ENCODE measurements at regions not wholly inside any gene's neighbourhood (a gene's known extent, or its start where the extent isn't known, plus 50 kb on each side); places are given as distances from the start of the nearest gene placed in this dataset.

- no peak overlapping the region for H3K9ac ChIP-seq (ENCODE audit: low read length)
- no peak overlapping the region for H2AFZ ChIP-seq (ENCODE audit: low read length)
- no peaks in the 10 kb centered on the region for H4K20me1 ChIP-seq (ENCODE audit: insufficient read depth, low read depth, low read length)
- peak overlapping the region; percentile 1 for H3K4me2 ChIP-seq (ENCODE audit: low read depth, low read length, poor library complexity, severe bottlenecking)
- H3K9me3 ChIP-seq (ENCODE audit: low read length), result no peaks in the 10 kb centered on the region
- peaks cover 26% of the 10 kb centered on the region for H3K4me1 ChIP-seq (ENCODE audit: low read length)
- H3K27me3 ChIP-seq (ENCODE audit: low read length), result no peaks in the 10 kb centered on the region
- no peaks in the 10 kb centered on the region for H3K79me2 ChIP-seq (ENCODE audit: low read length)
- no peaks in the 10 kb centered on the region for H3K9me2 ChIP-seq (replicated peaks; ENCODE audit: insufficient read depth, low read length)
- no peaks in the 10 kb centered on the region for H3K36me3 ChIP-seq (ENCODE audit: insufficient read depth, low read length)
- H3K27ac ChIP-seq (ENCODE audit: low read length), result no peak overlapping the region
- H3K4me3 ChIP-seq (ENCODE audit: low read length), result no peak overlapping the region
- no peak for DNase-seq
These were observed 89.3 kb downstream of the IRF8 start for GRCh38 chr16:85988306-85988705.

- Histone ChIP-seq H3K27ac (ENCODE audit: low read length) (no peak overlapping the region), H3K9me2 (replicated peaks; ENCODE audit: insufficient read depth, low read length) (no peaks in the 10 kb centered on the region), H3K4me1 (ENCODE audit: low read length) (peaks cover 26% of the 10 kb centered on the region), H3K9ac (ENCODE audit: low read length) (no peak overlapping the region), H3K79me2 (ENCODE audit: low read length) (no peaks in the 10 kb centered on the region), H2AFZ (ENCODE audit: low read length) (no peak overlapping the region), H3K9me3 (ENCODE audit: low read length) (no peaks in the 10 kb centered on the region), H3K4me3 (ENCODE audit: low read length) (no peak overlapping the region), H3K36me3 (ENCODE audit: insufficient read depth, low read length) (no peaks in the 10 kb centered on the region), H4K20me1 (ENCODE audit: insufficient read depth, low read depth, low read length) (no peaks in the 10 kb centered on the region), H3K4me2 (ENCODE audit: low read depth, low read length, poor library complexity, severe bottlenecking) (peak overlapping the region; percentile 1), H3K27me3 (ENCODE audit: low read length) (no peaks in the 10 kb centered on the region)
- no peak for DNase-seq
These were observed 89.9 kb downstream of the IRF8 start for GRCh38 chr16:85988723-85989313.

DNA sequence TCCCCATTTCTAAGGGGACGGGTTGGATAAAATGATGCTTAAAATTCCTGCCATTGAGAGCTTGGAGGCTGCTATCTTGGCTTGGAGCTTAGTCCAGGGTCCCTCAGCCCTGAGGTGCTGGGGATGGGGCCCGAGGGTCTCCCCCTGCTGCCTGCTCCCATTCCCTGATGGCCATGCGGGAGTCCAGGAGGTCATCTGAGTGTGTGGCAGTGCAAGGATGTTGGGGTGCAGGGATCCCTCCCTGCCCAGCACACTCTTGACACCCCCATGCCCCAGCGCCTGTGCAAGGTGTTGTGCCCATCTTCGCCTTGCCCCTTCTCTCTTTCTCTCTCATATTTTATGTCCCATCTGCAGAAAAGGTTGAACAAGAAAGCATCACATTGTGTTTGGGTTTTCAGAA, 90.4 kb downstream of the IRF8 start:
- Histone ChIP-seq H3K9me2 (replicated peaks; ENCODE audit: insufficient read depth, low read length) (no peaks in the 10 kb centered on the region), H3K4me1 (ENCODE audit: low read length) (peaks cover 26% of the 10 kb centered on the region), H2AFZ (ENCODE audit: low read length) (no peak overlapping the region), H3K27ac (ENCODE audit: low read length) (no peak overlapping the region), H3K9ac (ENCODE audit: low read length) (no peak overlapping the region), H3K36me3 (ENCODE audit: insufficient read depth, low read length) (no peaks in the 10 kb centered on the region), H3K9me3 (ENCODE audit: low read length) (no peaks in the 10 kb centered on the region), H3K4me2 (ENCODE audit: low read depth, low read length, poor library complexity, severe bottlenecking) (no peak overlapping the region), H3K4me3 (ENCODE audit: low read length) (no peak overlapping the region), H3K27me3 (ENCODE audit: low read length) (no peaks in the 10 kb centered on the region), H4K20me1 (ENCODE audit: insufficient read depth, low read depth, low read length) (no peaks in the 10 kb centered on the region), H3K79me2 (ENCODE audit: low read length) (no peaks in the 10 kb centered on the region)
- DNase-seq, result no peak

DNA sequence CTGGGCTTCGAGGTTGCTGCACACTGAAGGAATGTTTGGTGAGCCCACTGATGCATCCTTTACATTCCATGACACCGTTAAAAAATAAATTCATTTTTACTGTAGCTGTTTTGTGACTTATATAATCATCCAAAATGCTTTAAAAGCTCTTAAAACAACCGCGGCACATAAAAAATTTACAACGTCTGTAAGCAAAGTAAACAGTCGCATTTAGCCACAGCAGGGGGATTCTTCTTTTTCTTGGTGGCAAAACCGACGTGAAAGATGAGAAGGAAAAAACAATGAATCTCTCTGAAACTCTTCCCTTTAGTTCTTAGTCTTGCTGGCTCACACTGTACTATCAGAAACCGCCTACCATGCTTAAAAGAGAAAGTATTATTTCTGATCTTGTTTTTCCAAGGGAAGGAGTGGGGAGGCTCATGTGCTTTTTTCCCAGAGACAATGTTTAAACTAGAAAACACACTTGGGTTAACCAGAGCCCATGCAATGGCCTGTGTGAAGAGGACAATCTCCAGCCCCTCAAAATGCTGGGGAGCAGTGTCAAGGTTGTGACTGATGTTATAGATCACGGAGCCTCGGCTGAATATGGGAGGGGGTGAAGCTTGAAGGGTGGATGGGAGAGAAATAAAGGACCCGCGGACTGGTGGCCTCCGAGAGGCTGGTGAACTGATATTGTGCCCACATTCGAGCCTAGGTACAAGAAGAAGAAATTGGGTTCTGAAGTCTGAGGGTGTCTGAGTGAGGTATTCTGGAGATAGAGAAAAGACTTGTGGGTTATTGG, 91.1 kb downstream of the IRF8 start:
- Histone ChIP-seq H3K9me3 (ENCODE audit: low read length) (no peaks in the 10 kb centered on the region), H3K9me2 (replicated peaks; ENCODE audit: insufficient read depth, low read length) (no peaks in the 10 kb centered on the region), H3K4me2 (ENCODE audit: low read depth, low read length, poor library complexity, severe bottlenecking) (no peak overlapping the region), H4K20me1 (ENCODE audit: insufficient read depth, low read depth, low read length) (no peaks in the 10 kb centered on the region), H2AFZ (ENCODE audit: low read length) (no peak overlapping the region), H3K4me3 (ENCODE audit: low read length) (no peak overlapping the region), H3K27me3 (ENCODE audit: low read length) (no peaks in the 10 kb centered on the region), H3K36me3 (ENCODE audit: insufficient read depth, low read length) (no peaks in the 10 kb centered on the region), H3K9ac (ENCODE audit: low read length) (no peak overlapping the region), H3K79me2 (ENCODE audit: low read length) (no peaks in the 10 kb centered on the region), H3K27ac (ENCODE audit: low read length) (no peak overlapping the region), H3K4me1 (ENCODE audit: low read length) (peaks cover 33% of the 10 kb centered on the region)
- no peak for DNase-seq

DNA sequence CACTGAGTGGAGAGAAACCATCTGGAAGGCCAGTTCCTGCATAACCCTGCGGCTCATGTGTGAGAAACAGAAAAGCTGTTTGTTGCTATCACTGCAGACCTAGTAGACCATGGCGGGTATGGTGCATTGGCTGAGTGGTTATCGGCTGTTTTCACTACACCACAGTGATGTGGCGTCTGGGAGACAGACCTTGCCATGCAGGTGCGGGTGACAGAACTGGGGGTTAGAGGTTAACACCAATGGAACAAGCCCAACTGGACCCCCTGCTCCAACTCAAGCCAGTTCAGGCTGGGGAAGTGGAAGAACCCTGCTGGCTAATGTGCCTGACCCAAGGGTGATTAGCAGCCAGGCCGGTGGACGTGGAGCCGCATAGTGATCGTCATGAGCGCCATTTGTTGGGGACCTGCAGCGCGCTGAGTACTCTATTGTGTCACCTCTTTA, 91.9 kb downstream of the IRF8 start:
- H3K4me2 ChIP-seq (ENCODE audit: low read depth, low read length, poor library complexity, severe bottlenecking), result no peak overlapping the region
- H4K20me1 ChIP-seq (ENCODE audit: insufficient read depth, low read depth, low read length), result no peaks in the 10 kb centered on the region
- no peak overlapping the region for H3K4me3 ChIP-seq (ENCODE audit: low read length)
- no peaks in the 10 kb centered on the region for H3K36me3 ChIP-seq (ENCODE audit: insufficient read depth, low read length)
- no peaks in the 10 kb centered on the region for H3K9me3 ChIP-seq (ENCODE audit: low read length)
- H3K4me1 ChIP-seq (ENCODE audit: low read length), result peaks cover 41% of the 10 kb centered on the region
- no peak for DNase-seq
- no peaks in the 10 kb centered on the region for H3K79me2 ChIP-seq (ENCODE audit: low read length)
- H3K9me2 ChIP-seq (replicated peaks; ENCODE audit: insufficient read depth, low read length), result no peaks in the 10 kb centered on the region
- no peak overlapping the region for H3K27ac ChIP-seq (ENCODE audit: low read length)
- no peak overlapping the region for H3K9ac ChIP-seq (ENCODE audit: low read length)
- H3K27me3 ChIP-seq (ENCODE audit: low read length), result no peaks in the 10 kb centered on the region; the same call in 1 of the 2 replicates
- H2AFZ ChIP-seq (ENCODE audit: low read length), result no peak overlapping the region

DNA sequence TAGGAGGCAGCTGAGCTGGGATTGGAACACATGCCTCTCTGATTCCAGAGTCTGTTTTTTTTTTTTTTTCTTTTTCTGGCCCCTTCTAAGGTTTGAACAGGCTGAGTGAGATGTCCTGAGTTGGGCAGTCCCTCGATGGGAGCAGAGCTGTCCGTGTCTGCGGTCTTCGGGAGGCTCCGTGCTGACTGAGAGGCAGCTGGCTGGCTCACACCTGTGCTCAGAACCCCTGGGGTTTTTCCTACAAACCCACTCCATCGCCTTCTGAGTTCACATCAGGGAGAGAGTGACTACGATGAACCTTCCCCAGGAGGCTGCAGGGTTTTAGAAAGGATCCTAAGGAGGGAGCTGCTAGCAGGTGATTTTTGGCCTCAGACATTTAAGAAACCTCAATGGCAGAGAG, 92.5 kb downstream of the IRF8 start:
- Histone ChIP-seq H3K27me3 (ENCODE audit: low read length) (no peaks in the 10 kb centered on the region; the same call in 1 of the 2 replicates), H3K36me3 (ENCODE audit: insufficient read depth, low read length) (no peaks in the 10 kb centered on the region), H3K4me3 (ENCODE audit: low read length) (no peak overlapping the region), H3K9me2 (replicated peaks; ENCODE audit: insufficient read depth, low read length) (no peaks in the 10 kb centered on the region), H3K79me2 (ENCODE audit: low read length) (no peaks in the 10 kb centered on the region), H2AFZ (ENCODE audit: low read length) (no peak overlapping the region), H3K4me2 (ENCODE audit: low read depth, low read length, poor library complexity, severe bottlenecking) (no peak overlapping the region), H4K20me1 (ENCODE audit: insufficient read depth, low read depth, low read length) (no peaks in the 10 kb centered on the region), H3K9me3 (ENCODE audit: low read length) (no peaks in the 10 kb centered on the region), H3K9ac (ENCODE audit: low read length) (no peak overlapping the region), H3K4me1 (ENCODE audit: low read length) (peaks cover 43% of the 10 kb centered on the region), H3K27ac (ENCODE audit: low read length) (no peak overlapping the region)
- no peak for DNase-seq

GRCh38 chr16:85991856-85992255, 92.9 kb downstream of the IRF8 start:
- H3K27ac ChIP-seq (ENCODE audit: low read length), result no peak overlapping the region
- H3K9ac ChIP-seq (ENCODE audit: low read length), result no peak overlapping the region
- H2AFZ ChIP-seq (ENCODE audit: low read length), result no peak overlapping the region
- H3K4me1 ChIP-seq (ENCODE audit: low read length), result peaks cover 39% of the 10 kb centered on the region
- no peaks in the 10 kb centered on the region for H3K9me2 ChIP-seq (replicated peaks; ENCODE audit: insufficient read depth, low read length)
- no peaks in the 10 kb centered on the region for H4K20me1 ChIP-seq (ENCODE audit: insufficient read depth, low read depth, low read length)
- H3K4me3 ChIP-seq (ENCODE audit: low read length), result no peak overlapping the region
- H3K9me3 ChIP-seq (ENCODE audit: low read length), result no peaks in the 10 kb centered on the region
- no peaks in the 10 kb centered on the region for H3K36me3 ChIP-seq (ENCODE audit: insufficient read depth, low read length)
- H3K4me2 ChIP-seq (ENCODE audit: low read depth, low read length, poor library complexity, severe bottlenecking), result no peak overlapping the region
- H3K79me2 ChIP-seq (ENCODE audit: low read length), result no peaks in the 10 kb centered on the region
- H3K27me3 ChIP-seq (ENCODE audit: low read length), result no peaks in the 10 kb centered on the region; the same call in 1 of the 2 replicates
- no peak for DNase-seq

DNA sequence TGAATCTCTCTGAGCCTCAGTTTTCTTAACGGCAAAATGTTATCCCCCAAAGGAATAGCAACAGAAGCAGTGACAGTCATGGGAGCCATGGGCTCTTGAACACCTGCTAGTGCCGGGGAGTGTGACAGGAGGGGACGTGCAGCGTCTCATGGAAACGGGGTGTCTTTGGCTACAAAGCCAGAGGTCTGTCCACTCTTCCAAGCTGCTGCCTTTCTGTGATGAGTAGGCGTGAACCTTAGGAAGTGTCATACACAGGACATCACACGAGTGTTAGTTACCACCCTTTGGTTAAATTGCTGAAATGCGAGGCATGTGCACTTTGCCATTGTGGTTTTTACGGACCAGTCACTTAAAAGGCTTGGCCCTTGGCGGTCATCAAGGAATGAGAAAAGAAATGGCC, 93.4 kb downstream of the IRF8 start:
- no peaks in the 10 kb centered on the region for H3K9me2 ChIP-seq (replicated peaks; ENCODE audit: insufficient read depth, low read length)
- H2AFZ ChIP-seq (ENCODE audit: low read length), result no peak overlapping the region
- no peaks in the 10 kb centered on the region for H3K36me3 ChIP-seq (ENCODE audit: insufficient read depth, low read length)
- H3K27me3 ChIP-seq (ENCODE audit: low read length), result no peaks in the 10 kb centered on the region; the same call in 1 of the 2 replicates
- peaks cover 34% of the 10 kb centered on the region for H3K4me1 ChIP-seq (ENCODE audit: low read length)
- H3K79me2 ChIP-seq (ENCODE audit: low read length), result no peaks in the 10 kb centered on the region
- H3K4me2 ChIP-seq (ENCODE audit: low read depth, low read length, poor library complexity, severe bottlenecking), result no peak overlapping the region
- no peak overlapping the region for H3K4me3 ChIP-seq (ENCODE audit: low read length)
- no peaks in the 10 kb centered on the region for H3K9me3 ChIP-seq (ENCODE audit: low read length)
- no peak overlapping the region for H3K9ac ChIP-seq (ENCODE audit: low read length)
- H3K27ac ChIP-seq (ENCODE audit: low read length), result no peak overlapping the region
- no peaks in the 10 kb centered on the region for H4K20me1 ChIP-seq (ENCODE audit: insufficient read depth, low read depth, low read length)
- DNase-seq, result no peak
